SK-N-MC (cell line): ENCODE measurements at regions not wholly inside any gene's neighbourhood (a gene's known extent, or its start where the extent isn't known, plus 50 kb on each side); places are given as distances from the start of the nearest gene placed in this dataset.

Experiments
- EZH2 ChIP-seq: fragments of 200-600 bp; sonication (generic); IDR thresholded peaks from one replicate; pipeline ENCODE4 v1.6.1; 2017; ENCODE audit warnings: antibody characterized with exemption
- FOXP2 ChIP-seq: optimal IDR thresholded peaks from 2 replicates; pipeline ENCODE3; 2011; ENCODE audit warnings: mild to moderate bottlenecking, moderate library complexity; ENCODE audit not compliant: insufficient read depth; ENCODE audit errors: extremely low read length, control extremely low read depth
- POLR2AphosphoS5 ChIP-seq: IDR thresholded peaks from 2 replicates; pipeline ENCODE4 v1.6.1; 2012; ENCODE audit warnings: mild to moderate bottlenecking, low read depth, low read length, borderline replicate concordance

DNA sequence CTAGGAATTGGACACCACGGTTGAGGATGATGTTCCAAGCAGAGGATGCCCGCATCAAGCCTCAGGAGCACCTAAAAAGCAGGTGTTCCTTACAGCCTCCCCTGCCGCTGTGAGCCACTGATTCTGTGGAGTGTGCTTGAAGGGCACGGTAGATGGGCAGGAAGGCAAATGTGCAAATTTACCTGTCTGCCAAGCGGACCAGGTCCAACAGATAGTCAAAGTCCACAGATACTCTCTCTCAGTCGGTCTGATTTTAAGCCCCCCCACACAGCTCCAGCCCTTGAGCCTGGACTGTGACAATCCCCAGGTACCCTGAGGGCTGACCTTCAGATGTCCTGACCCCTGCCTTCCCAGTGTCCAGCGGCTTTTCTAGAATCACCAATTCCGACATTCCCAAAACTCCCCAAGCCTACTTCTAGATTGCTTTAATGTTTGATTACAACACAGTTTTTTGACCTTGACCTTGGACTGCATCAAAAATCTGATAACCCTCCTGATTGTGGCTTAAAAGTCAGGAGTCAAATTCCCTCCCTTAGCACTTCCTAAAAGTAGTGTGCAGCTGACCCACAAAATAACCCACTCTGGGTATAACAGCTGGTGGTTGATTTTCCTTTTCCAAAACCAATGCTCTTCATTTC is 208.8 kb upstream of the NCKAP5 start:
- no peak for TF ChIP-seq EZH2
- no peak for TF ChIP-seq POLR2AphosphoS5
- no peak for TF ChIP-seq FOXP2
